ENCODE measurements at regions not wholly inside any gene's neighbourhood (a gene's known extent, or its start where the extent isn't known, plus 50 kb on each side); places are given as distances from the start of the nearest gene placed in this dataset.
"Not testable (repeated sequence)": the region's sequence is repeated elsewhere in the genome, so short reads cannot be mapped to it uniquely, and the experiment has no call there.

GRCh38 chr2:82938321-82938845 is 1520.7 kb downstream of the SUCLG1 start:
- not testable (repeated sequence) for TF ChIP-seq CTCF (IDR thresholded peaks at IDR 0.05); SIN3A (IDR thresholded peaks at IDR 0.05; ENCODE audit: borderline replicate concordance, insufficient read depth, low read depth, low read length); POLR2AphosphoS5 (IDR thresholded peaks at IDR 0.05; ENCODE audit: low read depth, low read length); REST (IDR thresholded peaks at IDR 0.05; ENCODE audit: insufficient read depth in 1 of 2, low read depth in 2 of 2, low read length in 1 of 2); TCF7L2 (IDR thresholded peaks at IDR 0.05; ENCODE audit: low read depth, low read length)

All from Panc1 (cell line).